ENCODE measurements at regions not wholly inside any gene's neighbourhood (a gene's known extent, or its start where the extent isn't known, plus 50 kb on each side); places are given as distances from the start of the nearest gene placed in this dataset.

DNA sequence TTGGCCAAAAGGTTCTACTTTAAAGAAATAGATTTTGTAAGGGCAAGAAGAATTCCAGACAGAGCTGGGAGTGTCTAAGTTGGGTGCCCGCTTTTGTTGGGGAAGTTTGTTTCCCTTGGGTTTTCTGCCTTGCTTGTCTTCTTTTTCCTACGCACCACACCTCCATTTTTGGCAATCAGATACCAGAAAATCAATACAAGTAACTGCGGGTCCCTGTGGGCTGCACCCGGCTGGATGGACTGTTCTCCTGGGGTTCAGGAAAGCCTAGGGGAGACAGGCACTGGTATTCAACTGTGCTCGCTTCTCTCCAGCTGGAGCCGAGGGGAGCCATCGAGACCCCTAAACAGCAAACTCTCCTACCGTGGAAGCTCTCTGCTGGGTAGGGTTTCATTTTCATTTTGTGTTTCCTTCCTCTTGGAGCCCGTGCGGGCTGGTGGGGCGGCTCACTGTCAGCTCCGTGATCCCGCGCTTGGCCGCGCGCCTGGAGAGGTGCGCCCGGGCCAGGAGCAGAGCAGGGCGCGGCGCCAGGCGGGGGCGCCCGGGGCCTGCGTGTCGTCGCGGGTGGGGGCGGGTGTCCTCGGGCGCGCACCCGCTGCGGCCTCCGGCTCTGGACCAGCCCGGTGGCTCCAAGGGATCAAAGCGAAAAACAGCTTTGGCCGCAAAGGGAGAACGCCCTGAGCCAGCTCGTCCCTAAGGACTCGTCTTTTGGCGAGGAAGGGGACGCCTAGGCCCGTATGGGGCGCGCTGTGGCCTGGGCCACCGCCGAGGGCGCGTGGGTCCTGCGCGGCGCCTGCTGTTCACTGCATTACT is 347.2 kb downstream of the ZNF536 start:
- Histone ChIP-seq H3K27ac (ENCODE audit: low read length) (no peak overlapping the region), H3K36me3 (ENCODE audit: insufficient read depth, low read length) (no peaks in the 10 kb centered on the region), H3K27me3 (ENCODE audit: low read length) (no peaks in the 10 kb centered on the region), H3K9me3 (ENCODE audit: low read length) (no peaks in the 10 kb centered on the region), H3K4me3 (ENCODE audit: low read length) (no peak overlapping the region), H3K4me1 (ENCODE audit: low read length) (no peaks in the 10 kb centered on the region), H2AFZ (ENCODE audit: low read length) (no peak overlapping the region), H3K79me2 (ENCODE audit: low read length) (no peaks in the 10 kb centered on the region), H4K20me1 (ENCODE audit: insufficient read depth, low read depth, low read length) (no peaks in the 10 kb centered on the region), H3K9ac (ENCODE audit: low read length) (no peak overlapping the region), H3K9me2 (replicated peaks; ENCODE audit: insufficient read depth, low read length) (no peaks in the 10 kb centered on the region), H3K4me2 (ENCODE audit: low read depth, low read length, poor library complexity, severe bottlenecking) (no peak overlapping the region)
- DNase-seq: no peak

DNA sequence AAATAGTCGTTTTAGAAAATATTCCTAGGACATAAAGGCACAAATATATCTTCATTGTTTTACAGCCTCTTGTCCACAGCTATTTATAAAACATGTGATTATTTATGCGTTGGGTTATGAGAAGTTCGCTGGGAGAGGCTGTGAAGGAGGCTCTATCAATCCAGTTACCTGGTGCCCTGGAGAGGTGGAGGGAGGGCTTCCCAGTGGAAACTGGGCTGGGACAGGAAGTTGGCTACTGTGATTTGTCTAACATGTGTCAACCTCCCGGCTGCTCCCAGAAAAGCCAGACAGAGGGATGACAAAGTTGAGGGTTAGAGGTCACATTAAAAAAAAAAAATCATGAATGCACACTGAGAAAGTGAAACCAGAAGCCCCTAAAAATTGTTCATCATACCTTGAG is 346.5 kb downstream of the ZNF536 start:
- Histone ChIP-seq H3K27me3 (ENCODE audit: low read length) (no peaks in the 10 kb centered on the region), H3K4me1 (ENCODE audit: low read length) (no peaks in the 10 kb centered on the region), H3K79me2 (ENCODE audit: low read length) (no peaks in the 10 kb centered on the region), H4K20me1 (ENCODE audit: insufficient read depth, low read depth, low read length) (no peaks in the 10 kb centered on the region), H3K9me2 (replicated peaks; ENCODE audit: insufficient read depth, low read length) (no peaks in the 10 kb centered on the region), H3K4me2 (ENCODE audit: low read depth, low read length, poor library complexity, severe bottlenecking) (no peak overlapping the region), H3K36me3 (ENCODE audit: insufficient read depth, low read length) (no peaks in the 10 kb centered on the region), H3K9me3 (ENCODE audit: low read length) (no peaks in the 10 kb centered on the region), H3K27ac (ENCODE audit: low read length) (no peak overlapping the region), H3K4me3 (ENCODE audit: low read length) (no peak overlapping the region), H3K9ac (ENCODE audit: low read length) (no peak overlapping the region), H2AFZ (ENCODE audit: low read length) (no peak overlapping the region)
- no peak for DNase-seq

DNA sequence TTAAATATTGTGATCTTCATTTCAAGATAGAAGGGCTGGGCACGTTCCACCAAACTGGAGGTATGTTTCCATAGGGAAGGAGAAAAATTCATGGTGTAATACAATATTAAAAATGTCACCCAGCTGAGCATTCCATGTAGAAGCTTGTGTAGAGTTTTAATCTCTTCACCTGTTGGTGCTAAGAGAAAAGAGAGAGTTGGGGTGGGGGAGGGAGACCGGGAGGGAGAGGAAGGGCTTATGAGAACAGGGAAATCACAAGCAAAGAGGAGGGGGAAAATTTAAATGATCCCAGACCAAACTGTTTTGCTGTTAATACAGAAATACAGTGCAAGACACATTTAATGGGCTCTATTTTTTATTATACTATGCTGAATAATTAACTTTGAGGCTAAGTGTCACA is 345.8 kb downstream of the ZNF536 start:
- DNase-seq: no peak
- H3K36me3 ChIP-seq (ENCODE audit: insufficient read depth, low read length): no peaks in the 10 kb centered on the region
- no peaks in the 10 kb centered on the region for H3K4me1 ChIP-seq (ENCODE audit: low read length)
- H4K20me1 ChIP-seq (ENCODE audit: insufficient read depth, low read depth, low read length): no peaks in the 10 kb centered on the region
- no peak overlapping the region for H3K27ac ChIP-seq (ENCODE audit: low read length)
- no peaks in the 10 kb centered on the region for H3K79me2 ChIP-seq (ENCODE audit: low read length)
- no peaks in the 10 kb centered on the region for H3K9me2 ChIP-seq (replicated peaks; ENCODE audit: insufficient read depth, low read length)
- no peaks in the 10 kb centered on the region for H3K27me3 ChIP-seq (ENCODE audit: low read length)
- H3K4me2 ChIP-seq (ENCODE audit: low read depth, low read length, poor library complexity, severe bottlenecking): no peak overlapping the region
- H3K9ac ChIP-seq (ENCODE audit: low read length): no peak overlapping the region
- no peaks in the 10 kb centered on the region for H3K9me3 ChIP-seq (ENCODE audit: low read length)
- H2AFZ ChIP-seq (ENCODE audit: low read length): no peak overlapping the region
- no peak overlapping the region for H3K4me3 ChIP-seq (ENCODE audit: low read length)

DNA sequence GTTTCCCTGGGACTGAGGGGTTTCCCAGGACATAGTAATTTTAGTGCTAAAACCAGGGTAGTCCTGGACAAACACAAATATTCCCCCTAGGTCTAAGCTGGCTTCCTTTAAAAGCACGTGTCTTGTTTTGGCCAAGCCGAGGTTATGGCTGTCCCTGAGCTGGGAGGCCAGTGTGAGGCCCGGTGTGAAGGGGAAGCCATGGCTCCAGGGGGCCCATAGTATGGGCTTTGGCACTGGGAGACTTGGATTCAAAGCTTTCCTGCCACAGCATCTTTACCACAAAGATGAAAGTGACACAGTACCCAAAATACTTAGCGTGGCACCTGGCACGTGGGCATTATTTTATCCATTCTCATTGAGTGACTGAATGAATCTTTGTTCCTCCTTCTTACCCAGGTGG is 345.2 kb downstream of the ZNF536 start:
- no peak overlapping the region for H3K4me3 ChIP-seq (ENCODE audit: low read length)
- H3K4me2 ChIP-seq (ENCODE audit: low read depth, low read length, poor library complexity, severe bottlenecking): no peak overlapping the region
- H3K9ac ChIP-seq (ENCODE audit: low read length): no peak overlapping the region
- DNase-seq: no peak
- H3K36me3 ChIP-seq (ENCODE audit: insufficient read depth, low read length): no peaks in the 10 kb centered on the region
- H3K9me3 ChIP-seq (ENCODE audit: low read length): no peaks in the 10 kb centered on the region
- H3K27me3 ChIP-seq (ENCODE audit: low read length): no peaks in the 10 kb centered on the region
- no peaks in the 10 kb centered on the region for H3K9me2 ChIP-seq (replicated peaks; ENCODE audit: insufficient read depth, low read length)
- no peaks in the 10 kb centered on the region for H4K20me1 ChIP-seq (ENCODE audit: insufficient read depth, low read depth, low read length)
- no peak overlapping the region for H3K27ac ChIP-seq (ENCODE audit: low read length)
- no peaks in the 10 kb centered on the region for H3K4me1 ChIP-seq (ENCODE audit: low read length)
- no peak overlapping the region for H2AFZ ChIP-seq (ENCODE audit: low read length)
- no peaks in the 10 kb centered on the region for H3K79me2 ChIP-seq (ENCODE audit: low read length)

DNA sequence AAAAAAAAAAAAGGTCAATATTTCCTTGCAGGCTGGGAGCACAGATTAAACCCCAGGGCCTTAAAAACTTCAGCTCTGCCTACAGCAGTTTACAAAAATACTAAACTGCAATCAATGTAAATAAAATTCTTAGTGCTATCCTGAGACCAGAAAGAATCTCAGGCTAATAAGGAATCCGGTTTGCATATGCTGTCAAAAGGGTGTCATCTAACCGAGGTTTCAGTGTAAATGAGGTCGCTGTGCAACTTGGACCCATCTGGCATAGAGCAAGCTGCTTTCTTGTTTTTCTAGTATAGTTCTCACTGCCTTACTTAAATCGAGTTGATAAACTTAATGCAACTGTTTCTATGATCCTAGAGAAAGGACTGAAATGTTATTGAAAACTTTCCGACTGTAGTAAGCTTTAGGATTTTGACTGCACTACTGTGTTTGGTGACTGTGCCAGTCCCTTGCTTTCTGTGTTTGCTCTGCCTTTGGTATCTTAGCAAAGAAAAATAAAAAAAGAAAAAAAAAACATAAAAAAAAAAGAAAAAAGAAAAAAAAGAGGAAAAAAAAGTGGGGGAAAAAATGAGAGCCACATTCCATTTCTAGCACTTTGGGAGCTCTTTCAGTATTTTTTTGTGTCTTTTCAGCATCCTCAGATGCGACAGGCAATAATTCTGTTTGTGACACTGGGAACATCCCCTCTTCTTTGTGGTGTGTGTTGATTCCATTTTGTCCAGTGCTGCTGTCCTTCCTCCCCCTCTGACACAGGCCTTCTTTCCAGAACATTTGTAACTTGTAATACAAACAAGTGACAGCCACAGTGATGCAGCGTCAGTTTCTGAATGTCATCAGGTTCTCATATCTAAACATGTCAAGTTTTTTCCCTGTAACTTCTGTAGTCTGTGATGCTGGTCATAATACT is 340.5 kb downstream of the ZNF536 start:
- Histone ChIP-seq H3K27me3 (ENCODE audit: low read length) (no peaks in the 10 kb centered on the region), H3K9me2 (replicated peaks; ENCODE audit: insufficient read depth, low read length) (no peaks in the 10 kb centered on the region), H3K9ac (ENCODE audit: low read length) (no peak overlapping the region), H3K79me2 (ENCODE audit: low read length) (no peaks in the 10 kb centered on the region), H3K4me2 (ENCODE audit: low read depth, low read length, poor library complexity, severe bottlenecking) (no peak overlapping the region), H3K36me3 (ENCODE audit: insufficient read depth, low read length) (no peaks in the 10 kb centered on the region), H3K9me3 (ENCODE audit: low read length) (no peaks in the 10 kb centered on the region), H2AFZ (ENCODE audit: low read length) (no peak overlapping the region), H4K20me1 (ENCODE audit: insufficient read depth, low read depth, low read length) (no peaks in the 10 kb centered on the region), H3K4me1 (ENCODE audit: low read length) (no peaks in the 10 kb centered on the region), H3K27ac (ENCODE audit: low read length) (no peak overlapping the region), H3K4me3 (ENCODE audit: low read length) (no peak overlapping the region)
- DNase-seq: no peak

DNA sequence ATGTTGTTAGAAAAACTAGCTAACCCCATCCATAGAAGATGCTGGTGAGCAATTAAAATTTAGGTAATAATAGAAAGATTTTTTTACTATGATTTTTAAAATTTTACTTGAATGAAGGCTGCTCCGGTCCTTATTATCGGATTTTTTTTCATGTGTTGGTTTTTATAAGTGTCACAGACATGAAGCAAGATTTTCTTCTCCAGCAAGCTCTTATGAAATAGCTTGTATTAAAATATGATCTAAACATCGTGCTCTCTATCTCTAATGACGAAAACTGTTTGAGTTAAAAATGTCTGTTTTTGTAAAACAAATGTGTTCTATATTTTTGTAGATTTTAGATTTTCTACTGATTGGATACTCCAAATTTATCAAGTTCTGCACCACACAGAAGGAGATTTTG is 339.6 kb downstream of the ZNF536 start:
- no peak for DNase-seq
- H3K4me1 ChIP-seq (ENCODE audit: low read length): no peaks in the 10 kb centered on the region
- H3K9ac ChIP-seq (ENCODE audit: low read length): no peak overlapping the region
- no peaks in the 10 kb centered on the region for H3K9me3 ChIP-seq (ENCODE audit: low read length)
- H3K4me2 ChIP-seq (ENCODE audit: low read depth, low read length, poor library complexity, severe bottlenecking): no peak overlapping the region
- peaks cover 2% of the 10 kb centered on the region; the same call in 1 of the 2 replicates for H3K27me3 ChIP-seq (ENCODE audit: low read length)
- H2AFZ ChIP-seq (ENCODE audit: low read length): no peak overlapping the region
- no peaks in the 10 kb centered on the region for H3K79me2 ChIP-seq (ENCODE audit: low read length)
- H3K9me2 ChIP-seq (replicated peaks; ENCODE audit: insufficient read depth, low read length): no peaks in the 10 kb centered on the region
- no peak overlapping the region for H3K27ac ChIP-seq (ENCODE audit: low read length)
- H3K36me3 ChIP-seq (ENCODE audit: insufficient read depth, low read length): no peaks in the 10 kb centered on the region
- no peaks in the 10 kb centered on the region for H4K20me1 ChIP-seq (ENCODE audit: insufficient read depth, low read depth, low read length)
- H3K4me3 ChIP-seq (ENCODE audit: low read length): no peak overlapping the region

DNA sequence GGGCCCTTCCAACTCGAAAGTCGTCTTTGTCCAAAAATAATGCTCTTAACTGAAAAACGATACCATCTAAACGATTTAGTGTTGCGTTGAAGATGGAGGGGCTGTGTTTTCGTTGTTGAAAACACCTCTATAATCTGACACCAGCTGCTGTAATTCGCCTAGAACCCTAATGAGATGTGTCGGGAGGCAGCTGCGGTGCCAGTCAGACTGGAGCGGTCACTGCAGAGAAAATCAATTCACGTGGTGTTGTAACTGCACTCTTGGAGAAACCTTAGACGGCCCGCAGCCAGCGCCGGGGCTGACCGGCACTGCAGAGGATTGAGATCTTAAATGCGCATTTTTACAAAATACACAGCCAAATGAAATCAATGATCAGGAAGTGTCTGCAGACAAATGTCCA is 339.1 kb downstream of the ZNF536 start:
- Histone ChIP-seq H3K27me3 (ENCODE audit: low read length) (peaks cover 2% of the 10 kb centered on the region; the same call in 1 of the 2 replicates), H3K36me3 (ENCODE audit: insufficient read depth, low read length) (no peaks in the 10 kb centered on the region), H2AFZ (ENCODE audit: low read length) (no peak overlapping the region), H3K27ac (ENCODE audit: low read length) (no peak overlapping the region), H3K9ac (ENCODE audit: low read length) (no peak overlapping the region), H3K4me1 (ENCODE audit: low read length) (no peaks in the 10 kb centered on the region), H4K20me1 (ENCODE audit: insufficient read depth, low read depth, low read length) (no peaks in the 10 kb centered on the region), H3K4me3 (ENCODE audit: low read length) (no peak overlapping the region), H3K79me2 (ENCODE audit: low read length) (no peaks in the 10 kb centered on the region), H3K9me2 (replicated peaks; ENCODE audit: insufficient read depth, low read length) (no peaks in the 10 kb centered on the region), H3K4me2 (ENCODE audit: low read depth, low read length, poor library complexity, severe bottlenecking) (no peak overlapping the region), H3K9me3 (ENCODE audit: low read length) (no peaks in the 10 kb centered on the region)
- DNase-seq: no peak

DNA sequence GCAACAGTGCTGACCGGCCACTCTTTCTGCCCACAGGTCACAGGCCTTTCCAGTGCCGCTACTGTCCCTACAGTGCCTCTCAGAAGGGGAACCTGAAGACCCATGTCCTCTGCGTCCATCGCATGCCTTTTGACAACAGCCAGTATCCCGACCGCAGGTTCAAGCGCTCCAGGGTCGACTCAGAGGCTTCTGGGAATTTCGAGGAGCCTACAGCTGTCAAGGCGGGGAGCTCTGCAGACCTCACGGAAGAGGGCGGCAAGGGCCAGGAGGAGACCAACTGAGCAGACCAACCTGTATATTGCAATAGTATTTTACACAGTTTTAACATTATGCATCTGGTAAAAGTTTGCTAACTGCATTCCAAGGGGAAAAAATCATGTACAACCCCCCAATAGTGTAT is 338.5 kb downstream of the ZNF536 start:
- no peaks in the 10 kb centered on the region for H3K4me1 ChIP-seq (ENCODE audit: low read length)
- no peaks in the 10 kb centered on the region for H3K9me3 ChIP-seq (ENCODE audit: low read length)
- H4K20me1 ChIP-seq (ENCODE audit: insufficient read depth, low read depth, low read length): no peaks in the 10 kb centered on the region
- peaks cover 2% of the 10 kb centered on the region; the same call in 1 of the 2 replicates for H3K27me3 ChIP-seq (ENCODE audit: low read length)
- H3K79me2 ChIP-seq (ENCODE audit: low read length): no peaks in the 10 kb centered on the region
- no peak overlapping the region for H3K9ac ChIP-seq (ENCODE audit: low read length)
- no peak overlapping the region for H3K27ac ChIP-seq (ENCODE audit: low read length)
- no peaks in the 10 kb centered on the region for H3K36me3 ChIP-seq (ENCODE audit: insufficient read depth, low read length)
- H3K4me2 ChIP-seq (ENCODE audit: low read depth, low read length, poor library complexity, severe bottlenecking): no peak overlapping the region
- no peak overlapping the region for H3K4me3 ChIP-seq (ENCODE audit: low read length)
- no peak overlapping the region for H2AFZ ChIP-seq (ENCODE audit: low read length)
- no peak for DNase-seq
- H3K9me2 ChIP-seq (replicated peaks; ENCODE audit: insufficient read depth, low read length): no peaks in the 10 kb centered on the region

Measured in Karpas-422 (cell line).